Smooth muscle cell (in vitro differentiated cells): ENCODE measurements at regions not wholly inside any gene's neighbourhood (a gene's known extent, or its start where the extent isn't known, plus 50 kb on each side); places are given as distances from the start of the nearest gene placed in this dataset.

Experiments used
- DNase-seq: peaks from one replicate; lab custom pipeline; 2025; ENCODE audit not compliant: unreplicated experiment; lab: John Stamatoyannopoulos, UW
- H2AFZ ChIP-seq: fragments of 200-600 bp; sonication (generic); 2 replicates; pipeline ENCODE4 v1.6.0; 2016; ENCODE audit warnings: antibody characterized with exemption, low read depth, mild to moderate bottlenecking
- H3F3A ChIP-seq: fragments of 200-600 bp; sonication (generic); 2 replicates; pipeline ENCODE4 v1.6.0; 2017; ENCODE audit warnings: antibody characterized with exemption, low read depth
- H3K27ac ChIP-seq: fragments of 200-600 bp; sonication (generic); 2 replicates; pipeline ENCODE4 v1.5.1; 2016; ENCODE audit warnings: low read depth, mild to moderate bottlenecking
- H3K27me3 ChIP-seq: fragments of 200-600 bp; sonication (generic); 2 replicates; pipeline ENCODE4 v1.6.1; 2016; ENCODE audit warnings: low read depth, mild to moderate bottlenecking
- H3K36me3 ChIP-seq: fragments of 200-600 bp; sonication (generic); 2 replicates; pipeline ENCODE4 v1.5.1; 2016; ENCODE audit warnings: low read depth
- H3K4me1 ChIP-seq: fragments of 200-600 bp; sonication (generic); 2 replicates; pipeline ENCODE4 v1.5.1; 2016; ENCODE audit warnings: low read depth
- H3K4me2 ChIP-seq: fragments of 200-600 bp; sonication (generic); 2 replicates; pipeline ENCODE4 v1.6.0; 2016; ENCODE audit warnings: mild to moderate bottlenecking
- H3K4me3 ChIP-seq: fragments of 200-600 bp; sonication (generic); 2 replicates; pipeline ENCODE4 v1.5.1; 2016; ENCODE audit warnings: mild to moderate bottlenecking
- H3K79me2 ChIP-seq: fragments of 200-600 bp; sonication (generic); 2 replicates; pipeline ENCODE4 v1.6.0; 2016; ENCODE audit warnings: low read depth, mild to moderate bottlenecking
- H3K9ac ChIP-seq: fragments of 200-600 bp; sonication (generic); 2 replicates; pipeline ENCODE4 v1.6.0; 2016; ENCODE audit warnings: low read depth
- H3K9me3 ChIP-seq: fragments of 200-600 bp; sonication (generic); replicated peaks from 2 replicates; pipeline ENCODE4 v1.5.1; 2016; ENCODE audit warnings: low read depth
- H4K20me1 ChIP-seq: fragments of 200-600 bp; sonication (generic); 2 replicates; pipeline ENCODE4 v1.6.0; 2016; ENCODE audit warnings: low read depth
- CTCF ChIP-seq: fragments of 200-600 bp; sonication (generic); IDR thresholded peaks from 2 replicates; pipeline ENCODE4 v1.5.1; 2017; ENCODE audit warnings: borderline replicate concordance, mild to moderate bottlenecking, antibody characterized with exemption; ENCODE audit not compliant: insufficient read depth, poor library complexity, severe bottlenecking
- WGBS: methylation state at CpG from one replicate; pipeline ENCODE4 v1.1.7; 2016; ENCODE audit warnings: low lambda C conversion rate; 5-methylcytosine and 5-hydroxymethylcytosine counted together

DNA sequence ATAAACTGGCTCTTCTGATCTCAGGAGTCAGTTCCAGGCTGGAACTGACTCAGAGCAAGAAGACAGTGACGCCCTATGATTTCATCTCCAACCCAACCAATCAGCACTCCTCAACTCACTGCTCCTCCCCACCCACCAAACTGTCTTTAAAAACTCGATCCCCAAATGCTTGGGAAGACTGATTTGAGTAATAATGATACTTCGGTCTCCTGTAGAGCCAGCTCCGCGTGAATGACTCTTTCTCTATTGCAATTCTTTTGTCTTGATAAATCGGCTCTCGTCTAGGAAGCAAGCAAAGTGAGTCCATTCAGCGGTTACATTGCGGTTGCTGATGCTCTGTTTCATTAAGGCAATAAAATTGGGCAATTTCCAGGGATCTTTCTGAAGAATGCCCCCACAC lies 1025.3 kb upstream of the CNTNAP5 start:
- Histone ChIP-seq H3K4me2 (no peak overlapping the region), H4K20me1 (no peaks in the 10 kb centered on the region), H3K79me2 (no peaks in the 10 kb centered on the region), H3K4me1 (peaks cover 6% of the 10 kb centered on the region), H3K4me3 (no peak overlapping the region), H3K9me3 (no peaks in the 10 kb centered on the region), H3K36me3 (no peaks in the 10 kb centered on the region), H3K9ac (no peak overlapping the region), H3K27ac (no peak overlapping the region), H3F3A (no peaks in the 10 kb centered on the region), H2AFZ (no peak overlapping the region), H3K27me3 (no peaks in the 10 kb centered on the region)
- TF ChIP-seq CTCF, result no peak
- DNase-seq, result no peak
- 47% methylated on average over 9 of the region's 9 CpGs for WGBS

- Histone ChIP-seq H3K36me3 (no peaks in the 10 kb centered on the region), H2AFZ (no peak overlapping the region), H4K20me1 (no peaks in the 10 kb centered on the region), H3K4me2 (no peak overlapping the region), H3K79me2 (no peaks in the 10 kb centered on the region), H3K27ac (no peak overlapping the region), H3K27me3 (no peaks in the 10 kb centered on the region), H3K4me1 (peaks cover 6% of the 10 kb centered on the region), H3F3A (no peaks in the 10 kb centered on the region), H3K4me3 (no peak overlapping the region), H3K9ac (no peak overlapping the region), H3K9me3 (peaks cover 7% of the 10 kb centered on the region)
- no peak for DNase-seq
- no peak for TF ChIP-seq CTCF
- 90% methylated on average over 3 of the region's 3 CpGs for WGBS
Observed at GRCh38 chr2:123002660-123003248, 1022.3 kb upstream of the CNTNAP5 start.

DNA sequence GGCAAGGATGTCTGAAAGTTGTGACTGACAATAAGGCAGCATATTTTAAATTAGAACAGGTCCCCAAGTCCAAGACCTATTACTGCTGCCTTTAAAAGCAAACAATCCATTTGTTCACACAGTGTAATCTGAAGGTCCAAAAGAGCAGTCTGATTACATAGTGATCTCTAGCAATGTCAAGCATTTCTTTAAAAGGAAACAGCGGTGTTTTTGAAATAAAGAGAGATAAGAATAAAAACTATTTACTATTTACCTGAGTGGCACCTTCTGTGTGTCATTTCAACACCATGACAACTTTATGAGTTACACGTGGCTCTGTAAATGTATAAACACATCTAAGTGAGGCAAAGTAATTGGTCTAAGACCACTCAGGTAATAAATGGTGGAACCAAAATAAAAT lies 1009.9 kb upstream of the CNTNAP5 start:
- 89% methylated on average over 2 of the region's 2 CpGs for WGBS
- H3K9ac ChIP-seq, result no peak overlapping the region
- TF ChIP-seq CTCF, result no peak

DNA sequence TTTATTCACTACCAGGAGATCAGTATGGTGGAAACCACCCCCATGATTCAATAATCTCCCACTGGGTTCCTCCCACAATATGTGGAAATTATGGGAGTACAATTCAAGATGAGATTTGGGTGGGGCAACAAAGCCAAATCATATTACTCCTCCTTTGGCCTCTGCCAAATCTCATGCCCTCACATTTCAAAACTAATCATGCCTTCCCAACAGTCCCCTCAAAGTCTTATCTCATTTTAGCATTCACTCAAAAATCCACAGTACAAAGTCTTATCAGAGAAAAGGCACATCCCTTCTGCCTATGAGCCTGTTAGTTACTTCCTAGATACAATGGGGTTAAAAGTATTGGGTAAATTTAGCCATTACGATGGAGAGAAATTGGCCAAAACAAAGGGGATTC lies 989.5 kb upstream of the CNTNAP5 start:
- Histone ChIP-seq H3K27me3 (no peaks in the 10 kb centered on the region), H3F3A (no peaks in the 10 kb centered on the region), H3K9me3 (peaks cover 3% of the 10 kb centered on the region), H3K27ac (no peak overlapping the region), H3K36me3 (no peaks in the 10 kb centered on the region), H3K79me2 (no peaks in the 10 kb centered on the region), H2AFZ (no peak overlapping the region), H3K4me2 (no peak overlapping the region), H3K9ac (no peak overlapping the region), H4K20me1 (no peaks in the 10 kb centered on the region), H3K4me1 (no peaks in the 10 kb centered on the region), H3K4me3 (no peak overlapping the region)
- WGBS, result 4% methylated on average over 1 of the region's 1 CpG
- TF ChIP-seq CTCF, result no peak
- no peak for DNase-seq

More for the DNA sequence above, 1009.9 kb upstream of the CNTNAP5 start:
- no peak for DNase-seq
- Histone ChIP-seq H3K36me3 (no peaks in the 10 kb centered on the region), H3K79me2 (no peaks in the 10 kb centered on the region), H3K27ac (no peak overlapping the region), H3K4me3 (no peak overlapping the region), H3K4me2 (no peak overlapping the region), H2AFZ (no peak overlapping the region), H3K4me1 (no peaks in the 10 kb centered on the region), H3K9me3 (no peaks in the 10 kb centered on the region), H3K27me3 (no peaks in the 10 kb centered on the region), H3F3A (no peaks in the 10 kb centered on the region), H4K20me1 (no peaks in the 10 kb centered on the region)
